ENCODE measurements at regions not wholly inside any gene's neighbourhood (a gene's known extent, or its start where the extent isn't known, plus 50 kb on each side); places are given as distances from the start of the nearest gene placed in this dataset.

DNA sequence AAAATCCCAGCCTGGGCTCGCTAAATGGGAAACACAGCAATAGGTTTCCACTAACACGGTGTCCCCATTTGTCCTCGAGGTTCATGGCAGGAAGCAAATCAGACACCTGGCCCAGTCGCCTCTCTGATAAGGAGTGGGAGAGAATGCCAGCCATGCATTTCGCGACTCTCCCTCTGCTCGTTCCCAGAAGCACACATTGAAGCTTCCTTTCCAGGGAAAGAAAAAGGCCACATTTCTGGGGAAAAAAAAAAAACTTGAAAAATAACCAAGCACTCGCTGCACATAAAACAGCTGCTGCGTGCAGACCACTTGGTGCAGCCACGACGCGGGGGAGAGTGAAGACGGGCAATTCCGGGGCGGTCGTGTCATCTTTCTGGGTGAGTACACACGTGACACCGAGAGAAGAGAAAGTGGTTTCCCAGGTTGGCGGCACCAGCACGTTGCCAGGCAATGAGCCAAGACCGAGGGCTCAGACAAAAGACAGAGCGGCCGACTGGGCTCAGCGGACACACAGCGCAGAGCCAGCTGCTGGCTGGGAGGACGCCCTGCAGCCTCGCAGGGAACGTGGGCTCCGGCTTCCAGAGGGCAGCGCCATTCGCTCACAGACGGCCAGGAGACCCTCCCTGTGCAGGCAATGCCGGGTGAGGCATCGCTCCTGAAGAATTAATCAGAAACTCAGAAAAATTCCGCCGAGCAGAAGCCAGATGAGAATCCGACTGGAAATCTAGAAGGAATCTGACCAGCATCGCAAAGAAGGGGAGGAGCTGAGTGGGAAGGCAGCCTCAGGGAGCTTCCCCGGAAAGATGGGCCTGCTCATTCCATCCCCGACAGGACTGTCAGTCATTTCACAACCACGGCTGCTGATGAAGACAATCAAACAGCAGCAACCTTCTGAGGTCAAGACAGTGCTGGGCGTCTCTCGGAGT, 83.2 kb upstream of the IRS2 start:
- no peak overlapping the region for H3K4me3 ChIP-seq (ENCODE audit: low read depth, low read length)
- no peak for DNase-seq (ENCODE audit: low read depth)
- TF ChIP-seq, protein P1, sequence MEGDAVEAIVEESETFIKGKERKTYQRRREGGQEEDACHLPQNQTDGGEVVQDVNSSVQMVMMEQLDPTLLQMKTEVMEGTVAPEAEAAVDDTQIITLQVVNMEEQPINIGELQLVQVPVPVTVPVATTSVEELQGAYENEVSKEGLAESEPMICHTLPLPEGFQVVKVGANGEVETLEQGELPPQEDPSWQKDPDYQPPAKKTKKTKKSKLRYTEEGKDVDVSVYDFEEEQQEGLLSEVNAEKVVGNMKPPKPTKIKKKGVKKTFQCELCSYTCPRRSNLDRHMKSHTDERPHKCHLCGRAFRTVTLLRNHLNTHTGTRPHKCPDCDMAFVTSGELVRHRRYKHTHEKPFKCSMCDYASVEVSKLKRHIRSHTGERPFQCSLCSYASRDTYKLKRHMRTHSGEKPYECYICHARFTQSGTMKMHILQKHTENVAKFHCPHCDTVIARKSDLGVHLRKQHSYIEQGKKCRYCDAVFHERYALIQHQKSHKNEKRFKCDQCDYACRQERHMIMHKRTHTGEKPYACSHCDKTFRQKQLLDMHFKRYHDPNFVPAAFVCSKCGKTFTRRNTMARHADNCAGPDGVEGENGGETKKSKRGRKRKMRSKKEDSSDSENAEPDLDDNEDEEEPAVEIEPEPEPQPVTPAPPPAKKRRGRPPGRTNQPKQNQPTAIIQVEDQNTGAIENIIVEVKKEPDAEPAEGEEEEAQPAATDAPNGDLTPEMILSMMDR (IDR thresholded peaks at IDR 0.05; ENCODE audit: control insufficient read depth, extremely low read depth, insufficient read depth), result no peak

DNA sequence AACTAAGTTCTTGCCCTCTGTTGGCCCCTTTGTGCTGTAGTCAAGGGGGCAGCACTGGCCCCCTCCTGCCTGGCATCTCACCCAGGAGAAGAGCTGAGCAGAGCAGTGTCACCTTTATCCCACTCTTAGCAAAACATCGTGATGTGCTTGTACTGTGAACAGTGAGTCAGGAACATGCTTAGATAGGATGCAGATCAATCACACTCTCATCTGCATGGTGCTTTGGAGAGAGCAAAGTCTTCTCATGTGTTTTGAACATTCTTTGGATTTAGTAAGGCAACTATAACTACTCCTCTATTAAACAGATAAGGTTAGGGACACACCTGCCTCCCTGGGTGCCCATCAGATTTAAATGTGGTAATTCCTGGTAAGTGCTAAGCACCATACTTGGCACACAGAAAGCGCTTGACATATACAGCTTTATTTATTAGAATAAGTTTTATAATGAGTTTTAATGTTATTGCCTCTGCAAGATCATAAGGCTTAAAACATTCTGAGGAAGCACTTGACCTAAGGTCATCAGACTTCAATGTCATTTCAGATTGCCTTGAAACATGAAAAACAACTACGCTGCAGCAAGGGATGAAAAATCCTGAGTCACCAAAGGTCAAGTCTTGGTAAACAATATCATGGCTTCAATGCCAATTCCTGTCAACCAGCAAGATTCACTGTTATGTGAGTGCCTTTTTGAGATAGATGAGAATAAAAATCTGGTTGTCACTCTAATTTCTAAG, 82.4 kb upstream of the IRS2 start:
- DNase-seq (ENCODE audit: low read depth), result no peak
- TF ChIP-seq, protein P1 (IDR thresholded peaks at IDR 0.05; ENCODE audit: control insufficient read depth, extremely low read depth, insufficient read depth), result no peak
- H3K4me3 ChIP-seq (ENCODE audit: low read depth, low read length), result no peak overlapping the region

DNA sequence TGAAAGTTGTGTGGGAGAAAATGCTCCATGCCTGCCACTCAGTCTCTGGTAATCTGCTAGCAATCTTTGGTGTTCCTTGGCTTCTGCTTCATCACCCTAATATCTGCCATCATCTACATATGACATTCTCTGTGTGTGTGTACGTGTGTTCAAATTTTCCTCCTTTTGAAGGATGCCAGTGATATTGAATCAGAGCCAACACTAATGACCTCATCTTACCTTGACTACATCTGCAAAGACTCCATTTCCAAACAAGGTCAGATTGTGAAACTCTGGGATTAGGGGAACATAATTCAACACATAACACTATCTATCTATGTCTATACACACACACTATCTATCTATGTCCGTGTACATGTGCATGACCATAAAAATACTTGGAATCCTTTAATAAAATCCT, 81.4 kb upstream of the IRS2 start:
- TF ChIP-seq, protein P1 (IDR thresholded peaks at IDR 0.05; ENCODE audit: control insufficient read depth, extremely low read depth, insufficient read depth), result no peak
- no peak overlapping the region for H3K4me3 ChIP-seq (ENCODE audit: low read depth, low read length)
- DNase-seq (ENCODE audit: low read depth), result no peak

DNA sequence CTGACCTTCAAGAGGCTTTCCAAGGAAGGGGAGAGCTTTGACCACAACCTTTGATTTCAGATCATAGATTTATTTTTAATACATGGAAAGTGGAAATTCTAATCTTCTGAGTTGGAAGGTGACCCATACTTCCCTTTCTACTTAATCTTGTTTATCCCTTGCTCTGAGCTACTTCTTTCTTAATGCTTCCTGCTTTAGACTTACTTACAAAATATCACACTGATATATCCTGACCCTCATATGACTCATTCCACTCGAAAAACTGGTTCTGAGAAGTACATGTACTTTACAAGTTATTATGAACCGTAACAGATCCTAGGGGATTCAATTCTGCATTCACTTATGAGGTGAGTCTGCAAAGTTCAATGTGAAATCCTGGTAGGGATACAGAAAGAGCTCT, 76.2 kb upstream of the IRS2 start:
- no peak for DNase-seq (ENCODE audit: low read depth)
- no peak overlapping the region for H3K4me3 ChIP-seq (ENCODE audit: low read depth, low read length)
- TF ChIP-seq, protein P1 (IDR thresholded peaks at IDR 0.05; ENCODE audit: control insufficient read depth, extremely low read depth, insufficient read depth), result no peak

DNA sequence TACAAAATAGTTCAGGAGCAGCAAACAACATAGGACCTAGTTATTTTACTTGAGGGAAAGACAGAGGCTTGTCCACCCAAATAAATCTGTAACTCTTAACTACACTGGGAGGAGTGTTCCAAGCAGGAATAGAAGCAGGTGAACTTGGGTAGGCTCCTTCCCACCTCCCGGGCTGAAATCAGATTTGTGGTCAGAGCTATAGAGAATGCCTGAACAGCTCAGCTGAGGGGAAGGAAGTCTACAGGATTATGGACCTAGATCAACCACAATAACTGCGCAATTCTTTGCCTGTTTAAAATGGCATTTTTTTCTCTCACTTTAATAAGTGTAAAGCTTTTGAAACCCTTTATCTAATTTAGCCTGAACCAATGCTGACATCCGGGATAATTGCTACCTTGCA, 73.5 kb upstream of the IRS2 start:
- no peak for DNase-seq (ENCODE audit: low read depth)
- H3K4me3 ChIP-seq (ENCODE audit: low read depth, low read length), result no peak overlapping the region
- TF ChIP-seq, protein P1 (IDR thresholded peaks at IDR 0.05; ENCODE audit: control insufficient read depth, extremely low read depth, insufficient read depth), result no peak

DNA sequence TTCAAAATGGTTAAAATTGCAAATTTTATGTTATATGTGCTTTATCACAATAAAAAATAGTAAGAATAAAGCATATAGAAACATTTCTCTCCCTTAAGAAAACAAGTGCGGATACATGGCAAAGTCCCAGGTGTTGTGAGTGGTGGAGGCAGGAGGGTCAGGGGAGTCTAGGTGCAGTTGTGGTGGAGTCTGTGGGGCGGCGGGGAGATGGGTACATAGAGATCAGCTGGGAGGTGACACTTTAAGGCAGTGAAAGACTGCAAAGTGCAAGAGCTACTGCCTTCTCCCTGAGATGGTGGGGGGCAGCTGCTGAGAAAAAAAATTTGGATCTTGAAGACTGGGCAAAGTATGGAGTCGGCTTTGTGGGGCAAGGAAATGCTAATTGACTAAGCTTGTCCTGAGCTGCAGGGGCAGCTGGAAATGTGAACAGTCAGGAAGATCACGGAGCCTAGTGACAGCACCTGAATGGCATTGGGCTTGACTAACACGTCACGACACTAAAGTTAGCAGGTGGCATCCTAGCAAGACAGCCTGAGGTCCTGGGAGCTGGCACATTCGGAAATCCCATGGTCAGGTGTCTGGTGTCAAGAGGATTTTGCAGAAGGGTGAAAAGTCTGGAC, 72.9 kb upstream of the IRS2 start:
- TF ChIP-seq, protein P1 (IDR thresholded peaks at IDR 0.05; ENCODE audit: control insufficient read depth, extremely low read depth, insufficient read depth), result no peak
- DNase-seq (ENCODE audit: low read depth), result no peak
- no peak overlapping the region for H3K4me3 ChIP-seq (ENCODE audit: low read depth, low read length)
